Chondrocyte (in vitro differentiated cells): ENCODE measurements at regions not wholly inside any gene's neighbourhood (a gene's known extent, or its start where the extent isn't known, plus 50 kb on each side); places are given as distances from the start of the nearest gene placed in this dataset.

ENCODE experiments used
- DNase-seq: peaks from one replicate; pipeline ENCODE4 v3.0.0; 2021; ENCODE audit warnings: mixed read lengths, low spot score
- H3K27ac Mint-ChIP-seq: one replicate; pipeline ENCODE4 v1.8.0; 2021; ENCODE audit warnings: mild to moderate bottlenecking, moderate library complexity, mixed read lengths; ENCODE audit not compliant: unreplicated experiment
- H3K27me3 Mint-ChIP-seq: 2 replicates; pipeline ENCODE4 v1.8.0; 2021; ENCODE audit warnings: low read depth, mixed read lengths
- H3K36me3 Mint-ChIP-seq: 2 replicates; pipeline ENCODE4 v1.8.0; 2021; ENCODE audit warnings: low read depth, mixed read lengths
- H3K4me1 Mint-ChIP-seq: 2 replicates; pipeline ENCODE4 v1.8.0; 2021; ENCODE audit warnings: low read depth, mild to moderate bottlenecking, mixed read lengths
- H3K4me3 Mint-ChIP-seq: one replicate; pipeline ENCODE4 v1.8.0; 2021; ENCODE audit warnings: mild to moderate bottlenecking, moderate library complexity, mixed read lengths; ENCODE audit not compliant: unreplicated experiment
- H3K9me3 Mint-ChIP-seq: 2 replicates; pipeline ENCODE4 v1.8.0; 2021; ENCODE audit warnings: low read depth, mixed read lengths
- CTCF ChIP-seq: fragments of 200-600 bp; sonication (generic); IDR thresholded peaks from 2 replicates; pipeline ENCODE4 v1.5.0; 2021; ENCODE audit warnings: antibody characterized with exemption, mild to moderate bottlenecking, moderate library complexity

GRCh38 chr13:47474326-47474725 is 526.7 kb downstream of the SUCLA2 start:
- DNase-seq, result no peak
- TF ChIP-seq CTCF, result no peak
- H3K4me3 Mint-ChIP-seq, result no peak overlapping the region
- H3K36me3 Mint-ChIP-seq, result no peaks in the 10 kb centered on the region
- H3K27ac Mint-ChIP-seq, result no peak overlapping the region
- no peaks in the 10 kb centered on the region for H3K27me3 Mint-ChIP-seq
- peaks cover 4% of the 10 kb centered on the region for H3K9me3 Mint-ChIP-seq
- no peaks in the 10 kb centered on the region for H3K4me1 Mint-ChIP-seq

- no peak overlapping the region for H3K27ac Mint-ChIP-seq
- no peak overlapping the region for H3K4me3 Mint-ChIP-seq
- no peak for DNase-seq
- peaks cover 14% of the 10 kb centered on the region for H3K9me3 Mint-ChIP-seq
- H3K4me1 Mint-ChIP-seq, result no peaks in the 10 kb centered on the region
- TF ChIP-seq CTCF, result no peak
- H3K36me3 Mint-ChIP-seq, result no peaks in the 10 kb centered on the region
- no peaks in the 10 kb centered on the region for H3K27me3 Mint-ChIP-seq
Observed at GRCh38 chr13:47472516-47472915, 528.6 kb downstream of the SUCLA2 start.

GRCh38 chr13:47463726-47464125 is 537.3 kb downstream of the SUCLA2 start:
- no peak overlapping the region for H3K4me3 Mint-ChIP-seq
- TF ChIP-seq CTCF, result no peak
- no peaks in the 10 kb centered on the region for H3K27me3 Mint-ChIP-seq
- peaks cover 41% of the 10 kb centered on the region for H3K9me3 Mint-ChIP-seq
- no peak overlapping the region for H3K27ac Mint-ChIP-seq
- no peak for DNase-seq
- H3K36me3 Mint-ChIP-seq, result peaks cover 6% of the 10 kb centered on the region
- peaks cover 2% of the 10 kb centered on the region for H3K4me1 Mint-ChIP-seq

GRCh38 chr13:47463002-47463401 is 538.1 kb downstream of the SUCLA2 start:
- no peak for TF ChIP-seq CTCF
- H3K4me3 Mint-ChIP-seq, result no peak overlapping the region
- H3K27ac Mint-ChIP-seq, result no peak overlapping the region
- no peaks in the 10 kb centered on the region for H3K27me3 Mint-ChIP-seq
- H3K4me1 Mint-ChIP-seq, result peaks cover 2% of the 10 kb centered on the region
- H3K9me3 Mint-ChIP-seq, result peaks cover 36% of the 10 kb centered on the region
- H3K36me3 Mint-ChIP-seq, result peaks cover 6% of the 10 kb centered on the region
- DNase-seq, result no peak

- no peak overlapping the region for H3K27ac Mint-ChIP-seq
- H3K4me1 Mint-ChIP-seq, result peaks cover 7% of the 10 kb centered on the region
- H3K27me3 Mint-ChIP-seq, result no peaks in the 10 kb centered on the region
- no peak for DNase-seq
- H3K9me3 Mint-ChIP-seq, result peaks cover 24% of the 10 kb centered on the region
- no peak for TF ChIP-seq CTCF
- H3K4me3 Mint-ChIP-seq, result no peak overlapping the region
- peaks cover 6% of the 10 kb centered on the region for H3K36me3 Mint-ChIP-seq
Observed at GRCh38 chr13:47461816-47462215, 539.3 kb downstream of the SUCLA2 start.
